ENCODE measurements at regions not wholly inside any gene's neighbourhood (a gene's known extent, or its start where the extent isn't known, plus 50 kb on each side); places are given as distances from the start of the nearest gene placed in this dataset.
A peak's percentile ranks its signal among the peaks of the same experiment; 100 is the strongest.
"Not testable (repeated sequence)": the region's sequence is repeated elsewhere in the genome, so short reads cannot be mapped to it uniquely, and the experiment has no call there.

- H3K36me3 Mint-ChIP-seq, result no peaks in the 10 kb centered on the region
- H3K4me3 Mint-ChIP-seq, result no peak overlapping the region
- no peak for DNase-seq
- no peak for ATAC-seq (ENCODE audit: low read depth in 2 of 2)
- H3K27me3 Mint-ChIP-seq, result peaks cover 17 to 27% (median 26%) of the 10 kb centered on the region in 3 donors
- H3K4me1 Mint-ChIP-seq, result no peaks in the 10 kb centered on the region
- H3K27ac Mint-ChIP-seq, result peak overlapping the region in 1 of 6 donors; percentile 26
- H3K9me3 Mint-ChIP-seq, result no peaks in the 10 kb centered on the region
These were observed 133.9 kb downstream of the SREK1 start for GRCh38 chr5:66277981-66278380.

- DNase-seq, result no peak
- no peak overlapping the region for H3K27ac Mint-ChIP-seq
- peaks cover 14 to 21% (median 17%) of the 10 kb centered on the region in 3 donors for H3K27me3 Mint-ChIP-seq
- H3K4me1 Mint-ChIP-seq, result no peaks in the 10 kb centered on the region
- no peaks in the 10 kb centered on the region for H3K36me3 Mint-ChIP-seq
- no peak overlapping the region for H3K4me3 Mint-ChIP-seq
- no peak for ATAC-seq (ENCODE audit: low read depth in 2 of 2)
- H3K9me3 Mint-ChIP-seq, result no peaks in the 10 kb centered on the region
These were observed 137.2 kb downstream of the SREK1 start for GRCh38 chr5:66281294-66281693.

GRCh38 chr5:66284588-66285342 lies 140.7 kb downstream of the SREK1 start:
- Mint-ChIP-seq H3K27me3 (peaks cover 5 to 13% (median 6%) of the 10 kb centered on the region in 3 donors), H3K4me3 (no peak overlapping the region), H3K27ac (no peak overlapping the region), H3K36me3 (no peaks in the 10 kb centered on the region), H3K4me1 (no peaks in the 10 kb centered on the region), H3K9me3 (peaks cover 0 to 4% (median 3%) of the 10 kb centered on the region in 7 donors)
- ATAC-seq (ENCODE audit: low read depth in 2 of 2) (no peak), DNase-seq (no peak)

GRCh38 chr5:66285343-66285922 lies 141.3 kb downstream of the SREK1 start:
- H3K9me3 Mint-ChIP-seq, result peaks cover 0 to 4% (median 3%) of the 10 kb centered on the region in 7 donors
- no peak overlapping the region for H3K4me3 Mint-ChIP-seq
- H3K27ac Mint-ChIP-seq, result no peak overlapping the region
- DNase-seq, result no peak
- no peaks in the 10 kb centered on the region for H3K36me3 Mint-ChIP-seq
- H3K4me1 Mint-ChIP-seq, result no peaks in the 10 kb centered on the region
- H3K27me3 Mint-ChIP-seq, result peaks cover 5 to 16% (median 10%) of the 10 kb centered on the region in 3 donors
- ATAC-seq (ENCODE audit: low read depth in 2 of 2), result no peak

- Mint-ChIP-seq H3K36me3 (no peaks in the 10 kb centered on the region), H3K9me3 (peaks cover 0 to 4% (median 3%) of the 10 kb centered on the region in 7 donors), H3K27me3 (peaks cover 20 to 30% (median 25%) of the 10 kb centered on the region in 3 donors), H3K4me3 (no peak overlapping the region), H3K27ac (no peak overlapping the region), H3K4me1 (no peaks in the 10 kb centered on the region)
- no peak for DNase-seq
- no peak for ATAC-seq (ENCODE audit: low read depth in 2 of 2)
These were observed 147.7 kb downstream of the SREK1 start for GRCh38 chr5:66291771-66292170.

- peaks cover 18 to 25% (median 22%) of the 10 kb centered on the region in 3 donors for H3K27me3 Mint-ChIP-seq
- H3K4me1 Mint-ChIP-seq; ATAC-seq (ENCODE audit: low read depth in 2 of 2); H3K27ac Mint-ChIP-seq; H3K36me3 Mint-ChIP-seq; DNase-seq; H3K4me3 Mint-ChIP-seq; H3K9me3 Mint-ChIP-seq: not testable (repeated sequence)
These were observed 149.8 kb downstream of the SREK1 start for GRCh38 chr5:66293851-66294250.

GRCh38 chr5:66299463-66299862 lies 155.4 kb downstream of the SREK1 start:
- ATAC-seq (ENCODE audit: low read depth in 2 of 2) (no peak), DNase-seq (no peak)
- Mint-ChIP-seq H3K27me3 (peaks cover under 1 to 16% (median 16%) of the 10 kb centered on the region in 3 donors), H3K4me1 (no peaks in the 10 kb centered on the region), H3K9me3 (no peaks in the 10 kb centered on the region), H3K4me3 (no peak overlapping the region), H3K27ac (no peak overlapping the region), H3K36me3 (no peaks in the 10 kb centered on the region)

GRCh38 chr5:66302344-66302743 lies 158.2 kb downstream of the SREK1 start:
- Mint-ChIP-seq H3K27me3 (peaks cover 12 to 31% (median 15%) of the 10 kb centered on the region in 3 donors), H3K27ac (no peak overlapping the region), H3K4me3 (no peak overlapping the region), H3K36me3 (no peaks in the 10 kb centered on the region), H3K4me1 (no peaks in the 10 kb centered on the region), H3K9me3 (no peaks in the 10 kb centered on the region)
- ATAC-seq (ENCODE audit: low read depth in 2 of 2) (no peak), DNase-seq (no peak)

GRCh38 chr5:66306105-66306843 lies 162.2 kb downstream of the SREK1 start:
- Mint-ChIP-seq H3K27ac (peak overlapping the region in 1 of 6 donors; percentile 9), H3K36me3 (no peaks in the 10 kb centered on the region), H3K9me3 (peaks cover 0 to 2% (median 0%) of the 10 kb centered on the region in 7 donors), H3K4me1 (no peaks in the 10 kb centered on the region), H3K27me3 (peaks cover 9 to 31% (median 15%) of the 10 kb centered on the region in 3 donors), H3K4me3 (no peak overlapping the region)
- ATAC-seq (ENCODE audit: low read depth in 2 of 2) (peak; percentile 33 to 43), DNase-seq (no peak)

GRCh38 chr5:66306844-66307315 lies 162.8 kb downstream of the SREK1 start:
- H3K36me3 Mint-ChIP-seq, result no peaks in the 10 kb centered on the region
- no peak overlapping the region for H3K27ac Mint-ChIP-seq
- DNase-seq, result no peak
- H3K9me3 Mint-ChIP-seq, result peaks cover 0 to 3% (median 0%) of the 10 kb centered on the region in 7 donors
- H3K4me3 Mint-ChIP-seq, result no peak overlapping the region
- peaks cover 9 to 31% (median 15%) of the 10 kb centered on the region in 3 donors for H3K27me3 Mint-ChIP-seq
- no peak for ATAC-seq (ENCODE audit: low read depth in 2 of 2)
- no peaks in the 10 kb centered on the region for H3K4me1 Mint-ChIP-seq

- Mint-ChIP-seq H3K27ac (peak overlapping the region in 1 of 6 donors; percentile 1), H3K27me3 (peaks cover 9 to 29% (median 15%) of the 10 kb centered on the region in 3 donors), H3K9me3 (peaks cover 0 to 3% (median 0%) of the 10 kb centered on the region in 7 donors), H3K4me1 (no peaks in the 10 kb centered on the region), H3K4me3 (no peak overlapping the region), H3K36me3 (no peaks in the 10 kb centered on the region)
- DNase-seq (peak; percentile 36), ATAC-seq (ENCODE audit: low read depth in 2 of 2) (peak; percentile 50 to 60)
These were observed 163.6 kb downstream of the SREK1 start for GRCh38 chr5:66307647-66308241.

GRCh38 chr5:66312266-66312665 lies 168.2 kb downstream of the SREK1 start:
- H3K9me3 Mint-ChIP-seq, result peaks cover 5 to 33% (median 21%) of the 10 kb centered on the region in 7 donors
- no peak for DNase-seq
- no peak overlapping the region for H3K27ac Mint-ChIP-seq
- no peak for ATAC-seq (ENCODE audit: low read depth in 2 of 2)
- H3K4me1 Mint-ChIP-seq, result no peaks in the 10 kb centered on the region
- H3K27me3 Mint-ChIP-seq, result peaks cover 13 to 19% (median 13%) of the 10 kb centered on the region in 3 donors
- no peak overlapping the region for H3K4me3 Mint-ChIP-seq
- peaks cover 5 to 17% of the 10 kb centered on the region in 2 donors for H3K36me3 Mint-ChIP-seq

GRCh38 chr5:66315784-66316183 lies 171.7 kb downstream of the SREK1 start:
- H3K4me1 Mint-ChIP-seq, result no peaks in the 10 kb centered on the region
- no peak overlapping the region for H3K27ac Mint-ChIP-seq
- H3K4me3 Mint-ChIP-seq, result no peak overlapping the region
- ATAC-seq (ENCODE audit: low read depth in 2 of 2), result no peak
- peaks cover 20 to 35% (median 31%) of the 10 kb centered on the region in 3 donors for H3K27me3 Mint-ChIP-seq
- H3K9me3 Mint-ChIP-seq, result peaks cover 5 to 33% (median 21%) of the 10 kb centered on the region in 7 donors
- peaks cover 5 to 17% of the 10 kb centered on the region in 2 donors for H3K36me3 Mint-ChIP-seq
- no peak for DNase-seq

Measured in naive B cell (primary cell).